KMS-11 (cell line): ENCODE measurements at regions not wholly inside any gene's neighbourhood (a gene's known extent, or its start where the extent isn't known, plus 50 kb on each side); places are given as distances from the start of the nearest gene placed in this dataset.

Experiments used
- H2AFZ ChIP-seq: fragments of 200-600 bp; sonication (generic); 2 replicates; pipeline ENCODE4 v1.6.1; 2016; ENCODE audit warnings: antibody characterized with exemption, mixed run types, low read depth
- H3K27ac ChIP-seq: fragments of 200-600 bp; sonication (generic); 2 replicates; pipeline ENCODE4 v1.6.1; 2016; ENCODE audit warnings: mild to moderate bottlenecking, mixed run types
- H3K27me3 ChIP-seq: fragments of 200-600 bp; sonication (generic); 2 replicates; pipeline ENCODE4 v1.6.1; 2017; ENCODE audit warnings: mild to moderate bottlenecking, low read depth, mixed run types, moderate library complexity; ENCODE audit not compliant: insufficient read depth
- H3K36me3 ChIP-seq: fragments of 200-600 bp; sonication (generic); 2 replicates; pipeline ENCODE4 v1.6.1; 2017; ENCODE audit warnings: mild to moderate bottlenecking, mixed run types; ENCODE audit not compliant: insufficient read depth
- H3K4me1 ChIP-seq: fragments of 200-600 bp; sonication (generic); 2 replicates; pipeline ENCODE4 v1.6.1; 2016; ENCODE audit warnings: mild to moderate bottlenecking, low read depth, mixed run types; ENCODE audit not compliant: poor library complexity, severe bottlenecking
- H3K4me2 ChIP-seq: fragments of 200-600 bp; sonication (generic); 2 replicates; pipeline ENCODE4 v1.7.0; 2016; ENCODE audit warnings: mild to moderate bottlenecking, mixed run types
- H3K4me3 ChIP-seq: fragments of 200-600 bp; sonication (generic); IDR thresholded peaks from 2 replicates; pipeline ENCODE4 v1.6.1; 2017; ENCODE audit warnings: low read depth, low read length, mixed read lengths; ENCODE audit not compliant: insufficient read depth
- H3K79me2 ChIP-seq: fragments of 200-600 bp; sonication (generic); 2 replicates; pipeline ENCODE4 v1.6.1; 2016; ENCODE audit warnings: low read depth, mixed run types; ENCODE audit not compliant: insufficient read depth
- H3K9ac ChIP-seq: fragments of 200-600 bp; sonication (generic); 2 replicates; pipeline ENCODE4 v1.6.1; 2016; ENCODE audit warnings: mild to moderate bottlenecking, mixed run types
- H4K20me1 ChIP-seq: fragments of 200-600 bp; sonication (generic); 2 replicates; pipeline ENCODE4 v1.6.1; 2016; ENCODE audit warnings: mild to moderate bottlenecking, mixed run types; ENCODE audit not compliant: insufficient read depth
- TF ChIP-seq, protein P1 (sequence below): fragments of 200-600 bp; sonication (generic); conservative IDR thresholded peaks from 2 replicates; pipeline ENCODE4 v1.6.1; 2017; ENCODE audit warnings: low read depth, mild to moderate bottlenecking, antibody characterized with exemption, low read length, moderate library complexity, mixed read lengths

- H3K4me1 ChIP-seq = no peaks in the 10 kb centered on the region
- H3K36me3 ChIP-seq = no peaks in the 10 kb centered on the region
- H3K9ac ChIP-seq = no peak overlapping the region
- H3K4me2 ChIP-seq = no peak overlapping the region
- TF ChIP-seq, protein P1, sequence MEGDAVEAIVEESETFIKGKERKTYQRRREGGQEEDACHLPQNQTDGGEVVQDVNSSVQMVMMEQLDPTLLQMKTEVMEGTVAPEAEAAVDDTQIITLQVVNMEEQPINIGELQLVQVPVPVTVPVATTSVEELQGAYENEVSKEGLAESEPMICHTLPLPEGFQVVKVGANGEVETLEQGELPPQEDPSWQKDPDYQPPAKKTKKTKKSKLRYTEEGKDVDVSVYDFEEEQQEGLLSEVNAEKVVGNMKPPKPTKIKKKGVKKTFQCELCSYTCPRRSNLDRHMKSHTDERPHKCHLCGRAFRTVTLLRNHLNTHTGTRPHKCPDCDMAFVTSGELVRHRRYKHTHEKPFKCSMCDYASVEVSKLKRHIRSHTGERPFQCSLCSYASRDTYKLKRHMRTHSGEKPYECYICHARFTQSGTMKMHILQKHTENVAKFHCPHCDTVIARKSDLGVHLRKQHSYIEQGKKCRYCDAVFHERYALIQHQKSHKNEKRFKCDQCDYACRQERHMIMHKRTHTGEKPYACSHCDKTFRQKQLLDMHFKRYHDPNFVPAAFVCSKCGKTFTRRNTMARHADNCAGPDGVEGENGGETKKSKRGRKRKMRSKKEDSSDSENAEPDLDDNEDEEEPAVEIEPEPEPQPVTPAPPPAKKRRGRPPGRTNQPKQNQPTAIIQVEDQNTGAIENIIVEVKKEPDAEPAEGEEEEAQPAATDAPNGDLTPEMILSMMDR = no peak
- H3K27me3 ChIP-seq = no peaks in the 10 kb centered on the region
- no peaks in the 10 kb centered on the region for H3K79me2 ChIP-seq
- H3K4me3 ChIP-seq = no peak overlapping the region
- no peak overlapping the region for H2AFZ ChIP-seq
- no peak overlapping the region for H3K27ac ChIP-seq
- H4K20me1 ChIP-seq = no peaks in the 10 kb centered on the region
Measured at GRCh38 chr6:147711476-147711875, 203.0 kb downstream of the SAMD5 start.

GRCh38 chr6:147712841-147713240, 204.4 kb downstream of the SAMD5 start:
- Histone ChIP-seq H3K4me2 (no peak overlapping the region), H3K27ac (no peak overlapping the region), H3K9ac (no peak overlapping the region), H2AFZ (no peak overlapping the region), H3K36me3 (no peaks in the 10 kb centered on the region), H3K4me3 (no peak overlapping the region), H3K4me1 (no peaks in the 10 kb centered on the region), H3K27me3 (no peaks in the 10 kb centered on the region), H3K79me2 (no peaks in the 10 kb centered on the region), H4K20me1 (no peaks in the 10 kb centered on the region)
- TF ChIP-seq, protein P1 = no peak

GRCh38 chr6:147715035-147715434, 206.5 kb downstream of the SAMD5 start:
- Histone ChIP-seq H4K20me1 (no peaks in the 10 kb centered on the region), H2AFZ (no peak overlapping the region), H3K27me3 (no peaks in the 10 kb centered on the region), H3K36me3 (no peaks in the 10 kb centered on the region), H3K9ac (no peak overlapping the region), H3K79me2 (no peaks in the 10 kb centered on the region), H3K4me1 (no peaks in the 10 kb centered on the region), H3K4me2 (no peak overlapping the region), H3K4me3 (no peak overlapping the region), H3K27ac (no peak overlapping the region)
- TF ChIP-seq, protein P1 = no peak

GRCh38 chr6:147716434-147716833, 207.9 kb downstream of the SAMD5 start:
- TF ChIP-seq, protein P1 = no peak
- Histone ChIP-seq H3K79me2 (no peaks in the 10 kb centered on the region), H3K4me2 (no peak overlapping the region), H2AFZ (no peak overlapping the region), H3K36me3 (no peaks in the 10 kb centered on the region), H3K27me3 (no peaks in the 10 kb centered on the region), H3K4me1 (no peaks in the 10 kb centered on the region), H3K9ac (no peak overlapping the region), H4K20me1 (no peaks in the 10 kb centered on the region), H3K27ac (no peak overlapping the region), H3K4me3 (no peak overlapping the region)
